GM21717 (cell line): ENCODE measurements at regions not wholly inside any gene's neighbourhood (a gene's known extent, or its start where the extent isn't known, plus 50 kb on each side); places are given as distances from the start of the nearest gene placed in this dataset.
"Not testable (repeated sequence)": the region's sequence is repeated elsewhere in the genome, so short reads cannot be mapped to it uniquely, and the experiment has no call there.

Experiments
- ATAC-seq: cut with Tn5 transposase; IDR thresholded peaks from one replicate; pipeline ENCODE4 v1.9.1; 2021; ENCODE audit warnings: mild to moderate bottlenecking, moderate library complexity; ENCODE audit not compliant: unreplicated experiment

- ATAC-seq = no peak
Observed at GRCh38 chr14:55803873-55804553, 224.0 kb downstream of the KTN1 start.

DNA sequence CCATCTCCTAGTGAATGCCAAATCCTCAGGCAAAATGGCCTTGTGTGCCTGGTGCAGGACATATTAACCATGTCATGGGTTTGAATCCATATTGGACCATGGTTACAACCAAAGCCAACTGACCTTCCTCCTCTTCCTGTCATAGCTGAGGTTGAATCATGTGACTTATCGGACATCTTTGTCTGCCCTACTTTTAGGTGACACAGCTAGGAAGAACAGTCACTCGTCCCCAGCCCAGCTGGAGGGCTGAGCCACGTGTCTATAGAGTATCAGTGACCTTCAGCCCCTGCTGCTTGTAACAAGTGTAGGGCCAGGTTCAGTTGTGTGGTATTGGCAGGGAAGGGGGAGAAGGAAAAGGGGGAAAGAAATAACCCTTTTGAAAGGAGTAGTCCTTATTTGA, 225.2 kb downstream of the KTN1 start:
- no peak for ATAC-seq

- peak; percentile 73 for ATAC-seq
Observed at GRCh38 chr14:55807053-55807880, 227.3 kb downstream of the KTN1 start.

- no peak for ATAC-seq
Observed at GRCh38 chr14:55807881-55808379, 227.9 kb downstream of the KTN1 start.

- no peak for ATAC-seq
Observed at GRCh38 chr14:55813630-55814029, 233.6 kb downstream of the KTN1 start.

DNA sequence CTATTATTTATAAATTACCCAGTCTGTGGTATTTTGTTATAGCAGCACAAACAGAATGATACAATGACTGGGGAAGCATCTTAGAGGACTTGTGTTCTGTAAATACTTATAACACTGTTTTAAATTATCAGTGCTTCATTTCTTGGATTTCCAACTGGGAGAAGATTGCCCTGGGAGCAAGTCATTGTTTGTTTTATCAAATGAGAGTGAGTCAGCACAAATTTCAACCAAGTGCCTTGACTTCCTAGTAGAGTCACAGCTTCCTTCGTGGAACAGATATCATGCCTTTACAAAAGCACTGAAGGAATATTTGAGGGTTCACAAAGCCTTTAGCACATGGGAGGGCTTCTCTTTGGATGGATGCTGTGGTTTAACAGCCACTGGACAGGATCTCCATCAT, 234.1 kb downstream of the KTN1 start:
- ATAC-seq = no peak

- no peak for ATAC-seq
Observed at GRCh38 chr14:55814873-55815272, 234.9 kb downstream of the KTN1 start.

- no peak for ATAC-seq
Observed at GRCh38 chr14:55816225-55816624, 236.2 kb downstream of the KTN1 start.

DNA sequence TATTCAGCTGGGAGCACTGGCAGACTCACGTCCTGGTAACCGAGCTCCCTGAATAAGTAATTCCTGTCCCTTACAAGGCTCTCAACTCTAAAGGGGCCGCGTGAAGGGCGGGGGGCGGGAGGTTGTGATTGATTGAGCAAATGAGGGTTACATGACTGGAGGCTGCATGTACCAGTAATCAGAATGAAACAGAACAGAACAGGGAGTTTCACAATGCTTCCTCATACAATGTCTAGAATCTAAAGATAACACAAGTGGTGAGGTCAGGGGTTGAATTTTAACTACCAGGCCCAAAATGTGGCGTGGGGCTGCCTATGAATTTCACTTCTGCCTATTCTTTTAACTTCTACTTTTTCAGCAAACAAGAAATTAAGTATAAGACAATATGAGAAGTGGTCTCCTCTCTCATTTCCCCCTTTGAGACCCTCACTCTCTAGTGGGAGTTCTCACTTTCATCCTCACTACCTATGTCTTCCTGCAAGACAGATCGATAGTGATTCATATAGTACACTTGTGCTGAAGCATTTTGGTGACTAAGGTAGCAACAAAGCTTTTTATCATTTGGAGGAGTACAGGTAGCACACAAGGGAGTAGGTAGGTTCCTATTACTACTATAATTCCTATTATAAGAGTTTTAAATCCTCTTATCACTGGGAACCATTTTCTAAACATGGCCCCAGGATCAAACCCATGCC, 239.8 kb downstream of the KTN1 start:
- ATAC-seq = peak; percentile 67

GRCh38 chr14:55822906-55823305, 242.9 kb downstream of the KTN1 start:
- ATAC-seq = no peak

DNA sequence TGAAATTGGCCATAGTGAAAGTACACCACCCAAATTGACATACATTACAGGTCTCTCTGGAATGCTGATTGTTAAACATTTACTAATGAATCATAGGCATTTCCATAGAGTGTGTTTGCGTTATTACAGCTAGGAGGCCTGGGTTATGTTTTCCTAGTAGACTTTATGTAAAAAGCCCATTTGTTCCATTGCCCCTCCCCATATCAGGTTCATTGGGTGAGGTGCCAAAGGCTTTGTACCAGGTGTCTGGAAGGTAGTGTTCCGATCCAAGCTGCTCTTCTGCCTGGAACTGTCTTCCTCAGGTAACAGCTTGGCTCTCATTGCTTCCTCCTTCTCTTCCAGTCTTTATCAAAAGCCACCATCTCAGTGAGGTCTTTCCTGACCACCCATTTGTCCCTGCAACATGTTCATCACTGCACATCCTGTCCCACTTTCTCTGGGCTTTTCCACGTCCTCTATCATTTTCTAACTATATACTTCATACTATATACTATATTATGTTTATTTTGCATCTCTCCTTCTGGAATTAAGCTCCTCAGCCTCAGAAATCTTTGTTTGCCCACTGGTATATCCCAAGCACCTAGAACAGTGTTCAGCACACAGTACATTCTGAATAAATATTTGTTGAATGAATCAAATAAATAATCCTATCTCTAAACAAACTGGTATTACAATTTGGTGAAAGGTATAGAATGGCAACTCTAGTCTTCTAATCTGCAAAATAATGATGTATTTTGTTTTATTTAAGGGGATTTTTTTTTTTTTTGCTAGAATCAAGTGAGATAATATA, 252.3 kb downstream of the KTN1 start:
- no peak for ATAC-seq

GRCh38 chr14:55832974-55833373, 253.0 kb downstream of the KTN1 start:
- no peak for ATAC-seq

DNA sequence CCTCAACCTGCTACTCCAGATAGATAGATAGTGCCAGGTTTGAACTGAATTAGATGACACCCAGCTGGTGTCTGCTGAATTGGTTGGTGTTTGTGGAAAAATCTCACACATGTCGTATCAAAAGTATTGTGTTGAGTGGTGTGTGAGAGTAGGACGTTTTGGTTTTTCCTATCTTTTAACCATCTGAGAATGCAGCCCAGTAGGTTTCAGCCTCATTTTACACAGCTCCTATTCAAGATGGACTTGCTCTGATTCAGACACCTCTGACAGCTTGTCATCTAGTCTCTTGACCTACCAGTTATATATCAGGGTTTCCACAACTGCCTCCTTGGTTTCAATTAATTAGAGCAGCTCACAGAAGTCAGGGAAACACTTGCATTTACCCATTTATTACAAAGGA, 254.4 kb downstream of the KTN1 start:
- ATAC-seq = no peak

DNA sequence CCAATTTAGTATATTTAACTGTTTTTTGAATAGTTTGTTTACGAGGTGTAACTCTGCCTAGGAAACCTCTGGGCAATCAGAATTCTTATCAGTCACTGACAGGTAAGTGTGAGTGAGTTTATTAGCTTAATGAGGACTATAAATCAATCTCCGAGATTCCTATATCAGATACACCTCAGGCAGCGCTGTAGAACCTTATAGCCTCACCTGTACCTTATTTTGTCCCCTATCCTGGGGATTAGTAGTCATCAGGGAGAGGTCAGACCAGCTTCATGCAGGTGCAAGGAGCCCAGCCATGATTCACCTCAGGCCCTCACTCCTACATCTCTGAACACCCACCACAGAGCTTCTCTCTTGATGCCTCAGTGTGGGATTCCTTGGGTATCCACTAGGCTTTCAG, 256.0 kb downstream of the KTN1 start:
- no peak for ATAC-seq

DNA sequence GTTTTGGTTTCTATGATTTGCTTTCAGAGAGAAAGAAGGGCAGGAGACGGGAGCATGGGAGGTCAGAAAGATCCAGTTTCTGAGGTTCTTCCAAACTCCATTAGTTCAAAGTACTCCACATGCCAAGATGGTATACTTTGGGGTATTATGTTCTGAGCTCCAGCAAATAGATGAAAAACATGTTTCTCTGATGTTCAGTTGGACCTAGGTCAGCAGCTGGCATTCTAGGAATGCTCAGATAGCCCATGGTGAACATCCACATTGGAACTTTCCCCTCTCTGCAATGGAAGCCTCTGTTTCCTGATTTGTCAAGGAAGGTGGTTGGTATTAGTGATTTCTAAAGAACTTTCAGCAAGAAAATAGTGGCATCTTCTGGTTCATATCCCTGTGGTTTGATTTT, 257.5 kb downstream of the KTN1 start:
- no peak for ATAC-seq

- no peak for ATAC-seq
Observed at GRCh38 chr14:55838529-55839052, 258.6 kb downstream of the KTN1 start.

GRCh38 chr14:55839301-55839947, 259.4 kb downstream of the KTN1 start:
- not testable (repeated sequence) for ATAC-seq

- no peak for ATAC-seq
Observed at GRCh38 chr14:55840821-55841220, 260.8 kb downstream of the KTN1 start.

- ATAC-seq = no peak
Observed at GRCh38 chr14:55841625-55842024, 261.6 kb downstream of the KTN1 start.
